Adrenal gland (tissue), 9 donors: ENCODE measurements at regions not wholly inside any gene's neighbourhood (a gene's known extent, or its start where the extent isn't known, plus 50 kb on each side); places are given as distances from the start of the nearest gene placed in this dataset.

Experiments
- DNase-seq, 7 donors: peaks; one replicate each; pipeline ENCODE4 v3.0.0-alpha.2; 2019 to 2020
- H3K27ac ChIP-seq, 5 donors: fragments of 200-600 bp; sonication (generic) in 4 of 5; 1 replicate in 3 of 5; 2 replicates in 2 of 5; pipeline versions ENCODE4 v1.5.1 to v1.8.0; 2016 to 2020; ENCODE audit warnings: mild to moderate bottlenecking in 1 of 5
- H3K27me3 ChIP-seq: fragments of 200-600 bp; 2 replicates; pipeline ENCODE4 v1.8.0; 2021
- H3K36me3 ChIP-seq, 2 donors: fragments of 200-600 bp; replicated peaks in 1 of 2; 1 replicate in 1 of 2; 2 replicates in 1 of 2; pipeline versions ENCODE4 v1.5.1 to v1.8.0; 2018 to 2022
- H3K4me1 ChIP-seq, 2 donors: fragments of 200-600 bp; replicated peaks in 1 of 2; 1 replicate in 1 of 2; 2 replicates in 1 of 2; pipeline versions ENCODE4 v1.5.1 to v1.8.0; 2018 to 2021
- H3K4me3 ChIP-seq, 4 donors: fragments of 200-600 bp; sonication (generic) in 3 of 4; one replicate each; pipeline ENCODE4 v1.5.1; 2016 to 2018
- H3K9me3 ChIP-seq, 3 donors: fragments of 200-600 bp; sonication (generic) in 1 of 3; replicated peaks in 1 of 3; 1 replicate in 2 of 3; 2 replicates in 1 of 3; pipeline versions ENCODE4 v1.5.1 to v1.8.0; 2016 to 2021
- CTCF ChIP-seq, 6 experiments: fragments of 450-650 bp in 4 of 6; fragments of 200-600 bp in 2 of 6; sonication (generic) in 1 of 6; IDR thresholded peaks; 1 replicate in 5 of 6; 2 replicates in 1 of 6; pipeline versions ENCODE4 v1.5.1 to v1.8.0; 2016 to 2021; ENCODE audit warnings: antibody characterized with exemption in 6 of 6, mild to moderate bottlenecking in 2 of 6, moderate library complexity in 1 of 6
- POLR2A ChIP-seq, 2 donors: fragments of 450-650 bp; IDR thresholded peaks; one replicate each; pipeline ENCODE4 v1.6.1; 2017; ENCODE audit warnings: antibody characterized with exemption in 2 of 2, mild to moderate bottlenecking in 2 of 2, moderate library complexity in 1 of 2
- WGBS, 4 donors: extraction: QIAGEN DNeasy Blood & Tissue Kit in 2 of 4; methylation state at CpG; one replicate each; pipeline versions ENCODE4 v1.1.5 to v1.1.7; 2013 to 2017; 5-methylcytosine and 5-hydroxymethylcytosine counted together
- intact Hi-C, 2 donors: fragments of 100-400 bp; cut with DNase I; formaldehyde crosslinking; loops; one replicate each; pipeline versions ENCODE4 v1.14.1 to v1.15.0; 2022 to 2023
- donor health status: healthy with polysubstance abuse.
- donor health status: Bipolar disorder and iron deficiency.
- donor health status: DM: yes; HTN: yes; CAD: no.
- donor health status: DM: no; HTN: no; CAD: no.
- donor health status: DM: no; HTN: no; CAD: no.

GRCh38 chr2:4895371-4895770 lies 796.8 kb upstream of the SOX11 start:
- Histone ChIP-seq H3K27ac (no peak overlapping the region), H3K4me3 (no peak overlapping the region), H3K4me1 (no peaks in the 10 kb centered on the region), H3K27me3 (no peaks in the 10 kb centered on the region), H3K36me3 (no peaks in the 10 kb centered on the region), H3K9me3 (no peaks in the 10 kb centered on the region)
- no peak for DNase-seq
- intact Hi-C loops = no loop called here
- 43 to 59% (median 49%) methylated on average over 6 of the region's 6 CpGs for WGBS, 4 donors
- TF ChIP-seq POLR2A (IDR thresholded peaks at IDR 0.05) = no peak
- TF ChIP-seq CTCF (IDR thresholded peaks at IDR 0.05) = no peak

GRCh38 chr2:4898706-4899105 lies 793.5 kb upstream of the SOX11 start:
- Histone ChIP-seq H3K4me3 (no peak overlapping the region), H3K27me3 (no peaks in the 10 kb centered on the region), H3K36me3 (no peaks in the 10 kb centered on the region), H3K27ac (no peak overlapping the region), H3K9me3 (no peaks in the 10 kb centered on the region), H3K4me1 (no peaks in the 10 kb centered on the region)
- intact Hi-C loops = no loop called here
- WGBS, 4 donors = 83 to 90% (median 88%) methylated on average over 5 of the region's 5 CpGs
- TF ChIP-seq POLR2A (IDR thresholded peaks at IDR 0.05) = no peak
- TF ChIP-seq CTCF (IDR thresholded peaks at IDR 0.05) = no peak
- DNase-seq = no peak

- no peak for TF ChIP-seq POLR2A (IDR thresholded peaks at IDR 0.05)
- no peak for TF ChIP-seq CTCF (IDR thresholded peaks at IDR 0.05)
- no peak for DNase-seq
- no peak overlapping the region for H3K27ac ChIP-seq
- WGBS, 4 donors = 61 to 77% (median 72%) methylated on average over 5 of the region's 5 CpGs
- H3K27me3 ChIP-seq = no peaks in the 10 kb centered on the region
- H3K36me3 ChIP-seq = no peaks in the 10 kb centered on the region
- no peak overlapping the region for H3K4me3 ChIP-seq
- H3K9me3 ChIP-seq = no peaks in the 10 kb centered on the region
- H3K4me1 ChIP-seq = no peaks in the 10 kb centered on the region
- intact Hi-C loops = no loop called here
Observed at GRCh38 chr2:4900242-4900641, 791.9 kb upstream of the SOX11 start.

GRCh38 chr2:4900861-4901770 lies 791.1 kb upstream of the SOX11 start:
- no peak for DNase-seq
- Histone ChIP-seq H3K4me3 (no peak overlapping the region), H3K4me1 (no peaks in the 10 kb centered on the region), H3K36me3 (no peaks in the 10 kb centered on the region), H3K27me3 (no peaks in the 10 kb centered on the region), H3K9me3 (no peaks in the 10 kb centered on the region), H3K27ac (no peak overlapping the region)
- intact Hi-C loops = no loop called here
- WGBS, 4 donors = 69 to 74% (median 72%) methylated on average over 10 to 11 of the region's 11 CpGs
- no peak for TF ChIP-seq POLR2A (IDR thresholded peaks at IDR 0.05)
- no peak for TF ChIP-seq CTCF (IDR thresholded peaks at IDR 0.05)
